SK-N-SH (cell line): ENCODE measurements at regions not wholly inside any gene's neighbourhood (a gene's known extent, or its start where the extent isn't known, plus 50 kb on each side); places are given as distances from the start of the nearest gene placed in this dataset.

Experiments used
- CTCF ChIA-PET: fragments of 300-600, 350-600 bp; formaldehyde crosslinking; extraction: SDS; loops from one replicate; lab custom pipeline; 2021; lab: Yijun Ruan, JAX
- POLR2A ChIA-PET: fragments of 350-600 bp; sonication (Branson Sonifier 250); formaldehyde crosslinking; extraction: SDS; loops from one replicate; lab custom pipeline; 2020; ENCODE audit warnings: antibody characterized with exemption, inconsistent platforms; lab: Yijun Ruan, JAX
- DNase-seq: peaks from one replicate; pipeline ENCODE4 v3.0.0; 2012
- H2AFZ ChIP-seq: fragments of 200-600 bp; sonication (generic); 2 replicates; pipeline ENCODE4 v1.8.1; 2016; ENCODE audit warnings: antibody characterized with exemption, mild to moderate bottlenecking, low read depth
- H3F3A ChIP-seq: fragments of 200-600 bp; sonication (generic); replicated peaks from 2 replicates; pipeline ENCODE3; 2016; ENCODE audit warnings: antibody characterized with exemption, mild to moderate bottlenecking; ENCODE audit not compliant: insufficient read depth
- H3K27ac ChIP-seq, 2 experiments: fragments of 200-500 bp in 1 of 2; fragments of 200-600 bp in 1 of 2; sonication (Bioruptor generic) in 1 of 2; sonication (generic), shearing (Covaris generic) in 1 of 2; 2 replicates each; pipeline versions ENCODE4 v1.5.1 to v1.6.1; 2014 to 2016; ENCODE audit warnings: low read depth in 2 of 2, inconsistent platforms in 1 of 2, low read length in 1 of 2, mild to moderate bottlenecking in 1 of 2, mixed read lengths in 1 of 2
- H3K27me3 ChIP-seq: fragments of 200-600 bp; sonication (generic), shearing (Covaris generic); 2 replicates; pipeline ENCODE4 v1.6.1; 2016; ENCODE audit warnings: mixed run types; ENCODE audit not compliant: insufficient read depth
- H3K36me3 ChIP-seq, 2 experiments: fragments of 200-500 bp in 1 of 2; fragments of 200-600 bp in 1 of 2; sonication (Bioruptor generic) in 1 of 2; sonication (generic) in 1 of 2; replicated peaks in 1 of 2; 2 replicates each; pipeline versions ENCODE3 to v1.5.1; 2014 to 2016; ENCODE audit warnings: low read length in 1 of 2, mild to moderate bottlenecking in 1 of 2; ENCODE audit not compliant: insufficient read depth in 2 of 2, control insufficient read depth in 1 of 2
- H3K4me1 ChIP-seq, 2 experiments: fragments of 200-500 bp in 1 of 2; fragments of 200-600 bp in 1 of 2; sonication (Bioruptor generic) in 1 of 2; sonication (generic), shearing (Covaris generic) in 1 of 2; 2 replicates each; pipeline versions ENCODE4 v1.5.1 to v1.6.1; 2014 to 2016; ENCODE audit warnings: low read depth in 1 of 2, low read length in 1 of 2, mixed run types in 1 of 2; ENCODE audit not compliant: insufficient read depth in 2 of 2, control insufficient read depth in 1 of 2
- H3K4me2 ChIP-seq: fragments of 200-600 bp; sonication (generic), shearing (Covaris generic); 2 replicates; pipeline ENCODE4 v1.6.1; 2017; ENCODE audit warnings: mixed run types
- H3K4me3 ChIP-seq, 2 experiments: fragments of 200-500 bp in 1 of 2; fragments of 200-600 bp in 1 of 2; sonication (Bioruptor generic) in 1 of 2; sonication (generic), shearing (Covaris generic) in 1 of 2; 2 replicates each; pipeline versions ENCODE4 v1.5.1 to v1.8.1; 2014 to 2016; ENCODE audit warnings: low read depth in 2 of 2, inconsistent platforms in 1 of 2, low read length in 1 of 2, mild to moderate bottlenecking in 1 of 2, mixed read lengths in 1 of 2, moderate library complexity in 1 of 2
- H3K79me2 ChIP-seq: fragments of 200-600 bp; sonication (generic); 2 replicates; pipeline ENCODE4 v1.8.1; 2017; ENCODE audit warnings: mild to moderate bottlenecking; ENCODE audit not compliant: insufficient read depth
- H3K9ac ChIP-seq: fragments of 200-600 bp; sonication (generic); 2 replicates; pipeline ENCODE4 v1.6.1; 2017; ENCODE audit warnings: mixed run types
- H3K9me2 ChIP-seq: fragments of 200-600 bp; sonication (generic); 2 replicates; pipeline ENCODE4 v1.6.1; 2017; ENCODE audit warnings: mixed run types
- H3K9me3 ChIP-seq: fragments of 200-600 bp; sonication (generic); 2 replicates; pipeline ENCODE4 v1.6.1; 2017; ENCODE audit warnings: mixed run types, mild to moderate bottlenecking, moderate library complexity
- H4K20me1 ChIP-seq: fragments of 200-600 bp; sonication (generic); 2 replicates; pipeline ENCODE4 v1.6.1; 2017; ENCODE audit warnings: mild to moderate bottlenecking, mixed run types; ENCODE audit not compliant: insufficient read depth
- CTCF ChIP-seq: fragments of 200-600 bp; sonication (generic); IDR thresholded peaks from 2 replicates; pipeline ENCODE4 v1.6.1; 2017; ENCODE audit warnings: antibody characterized with exemption, mild to moderate bottlenecking, moderate library complexity
- ELF1 ChIP-seq: IDR thresholded peaks from 2 replicates; pipeline ENCODE4 v1.4.0; 2012
- EZH2phosphoT487 ChIP-seq: fragments of 200-600 bp; sonication (generic); IDR thresholded peaks from 2 replicates; pipeline ENCODE4 v1.6.1; 2017; ENCODE audit warnings: low read depth, mixed run types, mild to moderate bottlenecking, antibody characterized with exemption, moderate library complexity, borderline replicate concordance
- FOSL2 ChIP-seq: IDR thresholded peaks from 2 replicates; pipeline ENCODE4 v1.4.0; 2012; ENCODE audit warnings: low read depth, mild to moderate bottlenecking, moderate library complexity, borderline replicate concordance
- GABPA ChIP-seq: IDR thresholded peaks from 2 replicates; pipeline ENCODE4 v1.4.0; 2012; ENCODE audit warnings: low read depth, mild to moderate bottlenecking
- JUND ChIP-seq: IDR thresholded peaks from 2 replicates; pipeline ENCODE4 v1.4.0; 2012
- MEF2A ChIP-seq: IDR thresholded peaks from 2 replicates; pipeline ENCODE4 v1.4.0; 2012; ENCODE audit warnings: low read depth, borderline replicate concordance
- MXI1 ChIP-seq: IDR thresholded peaks from 2 replicates; pipeline ENCODE4 v1.6.1; 2012; ENCODE audit warnings: mild to moderate bottlenecking, low read depth, low read length, improper control_type of control experiment
- NFIC ChIP-seq: IDR thresholded peaks from 2 replicates; pipeline ENCODE4 v1.4.0; 2012; ENCODE audit warnings: borderline replicate concordance
- RCOR1 ChIP-seq: fragments of 150-350 bp; IDR thresholded peaks from 2 replicates; pipeline ENCODE4 v1.6.1; 2017; ENCODE audit warnings: antibody characterized with exemption, low read length
- RFX5 ChIP-seq: IDR thresholded peaks from 2 replicates; pipeline ENCODE4 v1.6.1; 2012; ENCODE audit warnings: mild to moderate bottlenecking, improper control_type of control experiment, low read length
- SIN3A ChIP-seq: IDR thresholded peaks from 2 replicates; pipeline ENCODE4 v1.6.1; 2012; ENCODE audit warnings: low read depth, mild to moderate bottlenecking, low read length, moderate library complexity, borderline replicate concordance
- SMC3 ChIP-seq: IDR thresholded peaks from 2 replicates; pipeline ENCODE4 v1.6.1; 2012; ENCODE audit warnings: low read depth, low read length, improper control_type of control experiment
- TCF12 ChIP-seq: IDR thresholded peaks from 2 replicates; pipeline ENCODE4 v1.4.0; 2012
- TEAD4 ChIP-seq: IDR thresholded peaks from 2 replicates; pipeline ENCODE4 v1.4.0; 2012; ENCODE audit warnings: mild to moderate bottlenecking, borderline replicate concordance; ENCODE audit not compliant: insufficient read depth
- USF1 ChIP-seq: IDR thresholded peaks from 2 replicates; pipeline ENCODE4 v1.4.0; 2012; ENCODE audit warnings: low read depth, borderline replicate concordance
- USF2 ChIP-seq: fragments of 150-350 bp; IDR thresholded peaks from 2 replicates; pipeline ENCODE4 v1.6.1; 2017; ENCODE audit warnings: antibody characterized with exemption, low read length, low read depth, borderline replicate concordance
- ZBTB33 ChIP-seq: IDR thresholded peaks from 2 replicates; pipeline ENCODE4 v1.4.0; 2012; ENCODE audit warnings: low read depth, borderline replicate concordance
- WGBS: methylation state at CpG from one replicate; pipeline ENCODE4 v1.1.6; 2017; ENCODE audit warnings: low lambda C conversion rate; 5-methylcytosine and 5-hydroxymethylcytosine counted together

- H3K9ac ChIP-seq = no peak overlapping the region
- 12% methylated on average over 2 of the region's 4 CpGs for WGBS
- H3K27me3 ChIP-seq = no peaks in the 10 kb centered on the region
- no peak for DNase-seq
- POLR2A ChIA-PET = no interaction called here
- no peaks in the 10 kb centered on the region for H4K20me1 ChIP-seq
- no peaks in the 10 kb centered on the region for H3K9me2 ChIP-seq
- H3K4me1 ChIP-seq = no peaks in the 10 kb centered on the region
- H3K36me3 ChIP-seq = no peaks in the 10 kb centered on the region
- no peaks in the 10 kb centered on the region for H3K9me3 ChIP-seq
- CTCF ChIA-PET = no interaction called here
- no peak overlapping the region for H3K27ac ChIP-seq
- no peak overlapping the region for H3K4me2 ChIP-seq
- no peak overlapping the region for H3K4me3 ChIP-seq
- TF ChIP-seq TCF12 (no peak), FOSL2 (no peak), MEF2A (no peak), ZBTB33 (no peak), ELF1 (no peak), SIN3A (no peak), GABPA (no peak), SMC3 (no peak), RFX5 (no peak), MXI1 (no peak)
- H2AFZ ChIP-seq = no peak overlapping the region
- no peaks in the 10 kb centered on the region for H3K79me2 ChIP-seq
- no peaks in the 10 kb centered on the region for H3F3A ChIP-seq
Observed at GRCh38 chr3:80668600-80669294, 900.9 kb upstream of the ROBO1 start.

GRCh38 chr3:80668100-80668499 lies 900.3 kb upstream of the ROBO1 start:
- DNase-seq = no peak
- Histone ChIP-seq H3K9me2 (no peaks in the 10 kb centered on the region), H3F3A (no peaks in the 10 kb centered on the region), H3K36me3 (no peaks in the 10 kb centered on the region), H4K20me1 (no peaks in the 10 kb centered on the region), H3K9me3 (no peaks in the 10 kb centered on the region), H3K4me3 (no peak overlapping the region), H3K4me1 (no peaks in the 10 kb centered on the region), H3K27ac (no peak overlapping the region), H3K79me2 (no peaks in the 10 kb centered on the region), H3K27me3 (no peaks in the 10 kb centered on the region), H3K4me2 (no peak overlapping the region), H3K9ac (no peak overlapping the region), H2AFZ (no peak overlapping the region)
- ChIA-PET POLR2A (no interaction called here), CTCF (no interaction called here)
- TF ChIP-seq NFIC = no peak
- no peak for TF ChIP-seq EZH2phosphoT487
- no peak for TF ChIP-seq USF2
- TF ChIP-seq RCOR1 = no peak
- TF ChIP-seq TEAD4 = no peak
- no peak for TF ChIP-seq GABPA
- TF ChIP-seq JUND = no peak
- no peak for TF ChIP-seq USF1
- TF ChIP-seq RFX5 = no peak
- TF ChIP-seq CTCF = no peak
- TF ChIP-seq ZBTB33 = no peak
